Parathyroid adenoma (tissue), 2 donors: ENCODE measurements at regions not wholly inside any gene's neighbourhood (a gene's known extent, or its start where the extent isn't known, plus 50 kb on each side); places are given as distances from the start of the nearest gene placed in this dataset.

Experiments used
- H2AFZ ChIP-seq: fragments of 300-600 bp; sonication (generic); one replicate; pipeline ENCODE4 v1.7.0; 2017; ENCODE audit warnings: antibody characterized with exemption, mild to moderate bottlenecking
- H3K27ac ChIP-seq: fragments of 300-600 bp; sonication (generic); one replicate; pipeline ENCODE4 v1.7.0; 2017
- H3K27me3 ChIP-seq: fragments of 300-600 bp; sonication (generic); one replicate; pipeline ENCODE4 v1.7.0; 2017; ENCODE audit warnings: low read length; ENCODE audit not compliant: control insufficient read depth, insufficient read depth
- H3K36me3 ChIP-seq: fragments of 300-600 bp; sonication (generic); one replicate; pipeline ENCODE4 v1.7.0; 2017; ENCODE audit warnings: low read length; ENCODE audit not compliant: control insufficient read depth, insufficient read depth
- H3K4me1 ChIP-seq: fragments of 300-600 bp; sonication (generic); one replicate; pipeline ENCODE4 v1.7.0; 2017; ENCODE audit warnings: control low read depth
- H3K4me2 ChIP-seq: fragments of 300-600 bp; sonication (generic); one replicate; pipeline ENCODE4 v1.7.0; 2017; ENCODE audit warnings: low read length
- H3K4me3 ChIP-seq: fragments of 300-600 bp; sonication (generic); one replicate; pipeline ENCODE4 v1.7.0; 2017; ENCODE audit warnings: low read depth, low read length
- H3K79me2 ChIP-seq: fragments of 300-600 bp; sonication (generic); one replicate; pipeline ENCODE4 v1.7.0; 2017; ENCODE audit warnings: control low read depth
- H3K9ac ChIP-seq: fragments of 300-600 bp; sonication (generic); one replicate; pipeline ENCODE4 v1.7.0; 2017; ENCODE audit warnings: mild to moderate bottlenecking
- H3K9me3 ChIP-seq: fragments of 300-600 bp; sonication (generic); one replicate; pipeline ENCODE4 v1.7.0; 2017; ENCODE audit warnings: low read length; ENCODE audit not compliant: control insufficient read depth
- TF ChIP-seq, protein P1 (sequence below): fragments of 300-600 bp; sonication (generic); IDR thresholded peaks from one replicate; pipeline ENCODE4 v1.7.0; 2017; ENCODE audit warnings: antibody characterized with exemption, mild to moderate bottlenecking
- donor health status: primary hyperparathyroidism.

DNA sequence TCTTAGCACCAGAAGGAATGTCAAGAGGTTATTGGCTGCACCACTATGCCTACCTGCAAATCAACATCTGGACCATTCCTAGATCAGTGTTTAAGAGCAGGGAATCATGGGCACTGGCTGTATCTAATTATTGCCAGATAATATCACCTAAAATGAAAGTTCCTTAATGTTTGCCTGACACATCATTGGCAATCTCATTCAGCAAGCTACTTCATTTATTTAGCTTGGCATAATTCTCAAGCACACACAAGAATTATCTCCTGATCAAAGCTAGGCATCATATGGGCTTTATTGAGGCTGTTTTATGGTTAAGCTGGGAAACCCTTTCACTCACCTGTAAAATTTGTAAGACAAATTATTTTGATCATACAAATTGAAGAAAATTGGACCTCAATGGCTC, 581.7 kb downstream of the INHBA start:
- H2AFZ ChIP-seq, result no peak overlapping the region
- no peak overlapping the region for H3K9ac ChIP-seq
- H3K4me1 ChIP-seq, result no peaks in the 10 kb centered on the region
- no peak overlapping the region for H3K27ac ChIP-seq
- no peaks in the 10 kb centered on the region for H3K27me3 ChIP-seq
- H3K4me3 ChIP-seq, result no peak overlapping the region
- no peaks in the 10 kb centered on the region for H3K36me3 ChIP-seq
- TF ChIP-seq, protein P1, sequence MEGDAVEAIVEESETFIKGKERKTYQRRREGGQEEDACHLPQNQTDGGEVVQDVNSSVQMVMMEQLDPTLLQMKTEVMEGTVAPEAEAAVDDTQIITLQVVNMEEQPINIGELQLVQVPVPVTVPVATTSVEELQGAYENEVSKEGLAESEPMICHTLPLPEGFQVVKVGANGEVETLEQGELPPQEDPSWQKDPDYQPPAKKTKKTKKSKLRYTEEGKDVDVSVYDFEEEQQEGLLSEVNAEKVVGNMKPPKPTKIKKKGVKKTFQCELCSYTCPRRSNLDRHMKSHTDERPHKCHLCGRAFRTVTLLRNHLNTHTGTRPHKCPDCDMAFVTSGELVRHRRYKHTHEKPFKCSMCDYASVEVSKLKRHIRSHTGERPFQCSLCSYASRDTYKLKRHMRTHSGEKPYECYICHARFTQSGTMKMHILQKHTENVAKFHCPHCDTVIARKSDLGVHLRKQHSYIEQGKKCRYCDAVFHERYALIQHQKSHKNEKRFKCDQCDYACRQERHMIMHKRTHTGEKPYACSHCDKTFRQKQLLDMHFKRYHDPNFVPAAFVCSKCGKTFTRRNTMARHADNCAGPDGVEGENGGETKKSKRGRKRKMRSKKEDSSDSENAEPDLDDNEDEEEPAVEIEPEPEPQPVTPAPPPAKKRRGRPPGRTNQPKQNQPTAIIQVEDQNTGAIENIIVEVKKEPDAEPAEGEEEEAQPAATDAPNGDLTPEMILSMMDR, result no peak
- no peaks in the 10 kb centered on the region for H3K79me2 ChIP-seq
- H3K4me2 ChIP-seq, result no peak overlapping the region
- H3K9me3 ChIP-seq, result no peaks in the 10 kb centered on the region

- Histone ChIP-seq H3K27me3 (no peaks in the 10 kb centered on the region), H3K4me3 (no peak overlapping the region), H3K9ac (no peak overlapping the region), H3K79me2 (no peaks in the 10 kb centered on the region), H3K27ac (no peak overlapping the region), H3K36me3 (no peaks in the 10 kb centered on the region), H3K9me3 (no peaks in the 10 kb centered on the region), H2AFZ (no peak overlapping the region), H3K4me2 (no peak overlapping the region), H3K4me1 (no peaks in the 10 kb centered on the region)
- TF ChIP-seq, protein P1, result no peak
These were observed 584.4 kb downstream of the INHBA start for GRCh38 chr7:41118486-41118885.

- Histone ChIP-seq H3K36me3 (no peaks in the 10 kb centered on the region), H3K27me3 (no peaks in the 10 kb centered on the region), H3K27ac (no peak overlapping the region), H3K79me2 (no peaks in the 10 kb centered on the region), H2AFZ (no peak overlapping the region), H3K4me3 (no peak overlapping the region), H3K9me3 (no peaks in the 10 kb centered on the region), H3K9ac (no peak overlapping the region), H3K4me2 (no peak overlapping the region), H3K4me1 (no peaks in the 10 kb centered on the region)
- TF ChIP-seq, protein P1, result no peak
These were observed 585.5 kb downstream of the INHBA start for GRCh38 chr7:41117431-41117830.

DNA sequence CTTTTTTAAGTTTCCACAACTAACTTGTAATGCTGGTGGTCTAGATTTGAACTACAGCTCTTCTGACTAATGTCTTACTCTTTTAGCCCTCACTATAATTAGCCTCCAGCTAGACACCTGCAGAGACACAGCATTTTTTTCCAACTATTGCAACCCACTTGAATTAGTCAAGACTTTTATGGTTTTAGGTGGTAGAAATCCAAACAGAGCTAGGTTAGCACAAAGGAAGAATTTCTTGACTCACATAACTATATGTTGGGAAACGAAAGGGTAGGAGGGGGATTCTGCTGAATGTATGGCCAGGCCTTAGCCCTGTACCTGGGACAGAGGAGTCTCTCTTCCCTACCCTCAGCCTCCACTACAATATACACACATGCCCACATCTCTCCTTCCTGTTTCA, 586.1 kb downstream of the INHBA start:
- no peaks in the 10 kb centered on the region for H3K79me2 ChIP-seq
- no peak overlapping the region for H3K4me2 ChIP-seq
- H3K9ac ChIP-seq, result no peak overlapping the region
- no peaks in the 10 kb centered on the region for H3K4me1 ChIP-seq
- H3K27me3 ChIP-seq, result no peaks in the 10 kb centered on the region
- H3K36me3 ChIP-seq, result no peaks in the 10 kb centered on the region
- no peak overlapping the region for H3K27ac ChIP-seq
- no peak overlapping the region for H3K4me3 ChIP-seq
- H2AFZ ChIP-seq, result no peak overlapping the region
- TF ChIP-seq, protein P1, result no peak
- no peaks in the 10 kb centered on the region for H3K9me3 ChIP-seq

DNA sequence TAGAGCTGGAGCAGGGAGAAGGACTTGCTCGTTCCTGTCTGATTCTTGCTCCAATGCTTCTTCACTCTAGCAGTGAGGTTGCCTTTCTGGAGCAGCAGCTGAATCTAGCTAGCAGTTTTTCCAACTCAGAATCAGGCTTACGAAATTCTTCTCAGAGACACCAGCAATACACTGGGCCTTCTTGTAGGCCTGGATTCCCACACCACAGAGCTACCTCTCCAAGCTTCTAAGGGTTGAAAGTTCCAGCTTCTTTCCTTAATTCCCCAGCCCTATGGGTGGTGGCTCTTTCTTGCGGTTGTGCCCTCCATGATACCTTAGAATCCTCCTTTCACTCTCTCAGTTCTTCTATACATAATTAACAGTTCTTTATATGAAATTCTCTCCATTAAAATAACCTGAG, 586.6 kb downstream of the INHBA start:
- Histone ChIP-seq H3K27ac (no peak overlapping the region), H3K36me3 (no peaks in the 10 kb centered on the region), H3K4me1 (no peaks in the 10 kb centered on the region), H3K79me2 (no peaks in the 10 kb centered on the region), H3K9ac (no peak overlapping the region), H3K4me3 (no peak overlapping the region), H2AFZ (no peak overlapping the region), H3K9me3 (no peaks in the 10 kb centered on the region), H3K27me3 (no peaks in the 10 kb centered on the region), H3K4me2 (no peak overlapping the region)
- TF ChIP-seq, protein P1, result no peak
